Left ventricle myocardium superior (tissue), 1 donor: ENCODE measurements at regions not wholly inside any gene's neighbourhood (a gene's known extent, or its start where the extent isn't known, plus 50 kb on each side); places are given as distances from the start of the nearest gene placed in this dataset.
"Not testable (repeated sequence)": the region's sequence is repeated elsewhere in the genome, so short reads cannot be mapped to it uniquely, and the experiment has no call there.

Experiments
- ATAC-seq: fragments of 200-7000 bp; cut with Tn5 transposase; one replicate; pipeline ENCODE4 v1.9.1; 2020; ENCODE audit warnings: mild to moderate bottlenecking, moderate library complexity
- DNase-seq: peaks from one replicate; pipeline ENCODE4 v3.0.0-alpha.2; 2020
- intact Hi-C: fragments of 100-400 bp; cut with micrococcal nuclease; formaldehyde crosslinking; loops from one replicate; pipeline ENCODE4 v1.11.0; 2022
- donor health status: DM: no; HTN: yes; CAD: no; lungs with severe emphysema.

DNA sequence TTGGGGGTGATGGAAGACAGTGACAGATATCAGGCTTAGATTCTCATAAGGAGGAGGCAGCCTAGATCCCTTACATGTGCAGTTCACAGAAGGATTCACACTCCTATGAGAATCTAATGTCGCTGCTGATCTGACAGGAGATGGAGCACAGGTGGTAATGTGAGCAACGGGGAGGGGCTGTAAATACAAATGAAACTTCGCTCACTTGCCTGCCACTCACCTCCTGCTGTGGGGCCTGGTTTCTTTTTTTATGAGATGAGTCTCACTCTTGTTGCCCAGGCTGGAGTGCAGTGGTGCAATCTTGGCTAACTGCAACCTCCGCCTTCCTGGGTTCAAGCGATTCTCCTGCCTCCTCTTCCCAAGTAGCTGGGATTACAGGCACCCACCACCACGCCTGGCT is 258.6 kb downstream of the EN1 start:
- ATAC-seq (no peak), DNase-seq (no peak)
- intact Hi-C loops: no loop called here

DNA sequence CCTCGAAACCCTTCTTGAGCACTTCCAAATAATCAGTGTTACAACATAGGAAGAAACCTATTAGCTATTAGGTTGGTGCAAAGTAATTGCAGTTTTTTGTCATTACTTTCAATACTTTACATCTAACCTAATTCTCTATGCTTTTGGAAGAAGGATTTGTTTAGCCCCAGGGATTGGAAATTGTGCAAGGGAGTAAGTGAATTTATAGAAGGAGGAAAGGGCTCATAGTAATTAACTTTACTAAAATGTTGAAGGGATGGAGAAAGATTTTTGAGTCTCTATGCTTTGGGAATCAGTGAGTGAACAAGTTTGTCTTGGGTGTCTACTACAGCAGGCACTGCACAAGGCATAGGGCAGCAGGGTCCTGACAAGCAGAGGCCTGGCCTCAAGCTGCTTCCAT is 261.1 kb downstream of the EN1 start:
- ATAC-seq (no peak), DNase-seq (no peak)
- intact Hi-C loops: no loop called here

DNA sequence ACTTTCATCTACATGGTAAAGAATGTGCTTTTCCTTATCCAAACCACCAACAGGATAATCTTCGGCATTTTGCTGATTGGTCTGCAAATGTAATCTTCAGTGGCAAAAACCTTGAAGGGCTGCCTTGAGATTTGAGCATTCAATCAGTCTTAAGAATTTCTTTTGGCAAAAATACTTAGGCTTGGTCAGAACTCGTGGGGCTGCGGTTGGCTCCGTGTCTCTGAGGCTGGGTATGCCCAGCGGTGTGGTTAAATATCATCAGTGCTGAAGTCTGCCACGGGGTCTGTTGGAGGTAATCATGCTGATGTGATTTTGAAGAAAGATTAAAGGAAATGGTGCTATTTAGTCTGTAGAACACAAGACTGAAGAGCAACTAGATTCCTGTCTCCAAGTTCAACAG is 262.6 kb downstream of the EN1 start:
- DNase-seq (no peak), ATAC-seq (no peak)
- intact Hi-C loops: no loop called here

DNA sequence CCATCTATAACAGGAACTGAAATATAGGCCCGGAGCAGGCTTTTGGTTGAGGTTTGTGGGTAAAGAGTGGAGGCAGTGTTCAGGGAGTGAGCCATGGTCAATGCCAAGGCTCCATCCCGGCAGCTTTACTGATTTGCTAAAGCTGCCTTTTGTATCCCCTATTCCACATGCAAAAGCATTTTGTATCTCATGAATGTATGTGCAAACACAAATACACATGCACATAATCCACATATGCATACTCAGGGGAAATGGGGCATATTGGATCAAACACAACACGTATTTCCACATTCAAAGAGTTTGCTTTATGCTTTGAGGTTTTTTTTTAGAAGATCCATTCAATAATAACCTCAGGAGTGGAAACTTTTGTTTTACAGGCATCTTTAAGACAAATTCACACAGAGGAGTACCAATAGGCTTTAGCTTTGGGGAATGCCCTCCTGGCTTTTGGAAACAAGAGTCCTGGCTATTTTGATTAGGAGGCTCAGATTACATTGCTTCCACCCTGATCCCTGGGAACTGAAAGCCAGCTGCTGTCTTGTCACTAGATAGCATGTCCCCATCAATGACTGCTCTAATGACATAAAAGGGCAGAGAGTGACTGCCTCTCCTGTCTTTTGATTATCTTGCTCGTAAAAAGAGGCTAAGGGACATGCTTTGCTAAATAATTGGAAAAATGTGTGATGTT is 263.2 kb downstream of the EN1 start:
- ATAC-seq: no peak
- no peak for DNase-seq
- intact Hi-C loops: no loop called here

DNA sequence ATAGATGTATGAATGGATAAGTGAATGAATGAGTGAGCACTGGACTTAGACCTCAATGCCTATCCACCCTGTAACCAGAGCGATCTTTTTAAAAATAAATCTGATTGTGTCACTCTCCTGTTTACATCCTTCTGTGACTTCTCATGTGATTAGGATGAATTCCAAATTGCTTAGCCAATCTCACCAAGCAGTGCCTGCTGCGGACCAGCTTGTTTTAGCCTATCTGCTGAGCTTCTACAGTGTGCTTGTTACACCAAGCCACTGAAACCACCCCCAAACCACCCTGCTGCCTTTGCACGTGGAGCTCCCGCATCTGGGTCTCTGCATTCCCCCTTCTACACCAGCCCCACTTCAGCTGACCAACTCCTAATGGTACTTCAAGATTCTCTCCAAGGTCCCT is 265.4 kb downstream of the EN1 start:
- intact Hi-C loops: no loop called here
- ATAC-seq: no peak
- DNase-seq: no peak

DNA sequence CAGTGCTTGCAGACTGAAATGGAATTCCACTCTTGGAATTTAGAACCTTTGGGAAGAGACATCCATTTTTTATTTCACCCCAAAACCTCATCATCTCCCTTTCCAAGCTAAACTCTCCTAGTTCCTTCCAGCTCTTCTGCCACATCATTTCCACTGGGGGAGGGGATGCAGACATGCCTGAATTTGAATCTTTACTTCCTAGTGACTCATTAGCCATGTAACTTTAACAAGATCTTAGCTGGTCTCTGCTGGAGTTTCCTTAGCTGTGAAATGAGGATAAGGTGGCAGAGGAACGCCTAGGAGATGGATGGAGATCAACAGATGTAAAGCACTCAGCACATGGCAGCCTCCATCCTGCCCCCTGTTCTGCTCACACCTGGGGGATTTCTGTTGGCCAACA is 266.8 kb downstream of the EN1 start:
- ATAC-seq (no peak), DNase-seq (no peak)
- intact Hi-C loops: no loop called here

DNA sequence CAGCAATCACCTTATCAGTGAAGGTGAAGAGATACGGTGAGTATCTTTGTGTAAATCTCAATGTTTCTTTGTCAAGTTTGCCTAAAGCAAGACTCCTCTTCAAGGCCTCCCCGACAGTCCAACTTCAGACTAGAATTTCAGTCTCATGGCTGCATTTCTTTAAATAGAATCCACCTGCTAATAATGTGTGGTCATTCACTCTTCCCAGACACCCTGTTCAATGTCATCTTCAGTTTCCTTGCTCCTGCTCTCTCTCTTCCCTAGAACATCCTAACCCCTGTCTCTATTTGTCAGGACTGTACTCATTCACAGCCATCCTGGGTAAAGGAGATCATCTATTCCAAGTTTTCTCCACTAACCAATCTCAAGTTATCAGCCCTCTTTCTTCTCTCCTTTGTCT is 267.3 kb downstream of the EN1 start:
- DNase-seq (no peak), ATAC-seq (no peak)
- intact Hi-C loops: no loop called here

DNA sequence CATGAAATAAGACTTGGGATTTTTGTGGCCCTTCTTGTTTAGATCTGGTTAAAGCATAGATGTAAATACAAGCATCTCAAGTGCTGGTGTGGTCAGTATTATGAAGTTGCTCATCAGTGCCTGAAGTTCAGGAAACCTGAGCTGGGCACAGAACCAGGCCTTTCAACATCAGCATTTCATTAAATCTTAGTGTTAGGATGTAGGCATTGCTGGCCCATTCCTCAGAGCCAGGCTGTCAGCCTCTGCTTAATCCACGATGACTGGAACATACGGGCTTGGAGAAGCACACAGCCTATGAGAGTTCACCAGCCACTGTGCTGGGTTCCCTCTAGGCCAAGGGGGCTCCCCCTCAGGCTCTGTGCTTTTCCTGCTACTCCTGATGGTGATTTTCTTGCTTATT is 270.2 kb downstream of the EN1 start:
- ATAC-seq: no peak

DNA sequence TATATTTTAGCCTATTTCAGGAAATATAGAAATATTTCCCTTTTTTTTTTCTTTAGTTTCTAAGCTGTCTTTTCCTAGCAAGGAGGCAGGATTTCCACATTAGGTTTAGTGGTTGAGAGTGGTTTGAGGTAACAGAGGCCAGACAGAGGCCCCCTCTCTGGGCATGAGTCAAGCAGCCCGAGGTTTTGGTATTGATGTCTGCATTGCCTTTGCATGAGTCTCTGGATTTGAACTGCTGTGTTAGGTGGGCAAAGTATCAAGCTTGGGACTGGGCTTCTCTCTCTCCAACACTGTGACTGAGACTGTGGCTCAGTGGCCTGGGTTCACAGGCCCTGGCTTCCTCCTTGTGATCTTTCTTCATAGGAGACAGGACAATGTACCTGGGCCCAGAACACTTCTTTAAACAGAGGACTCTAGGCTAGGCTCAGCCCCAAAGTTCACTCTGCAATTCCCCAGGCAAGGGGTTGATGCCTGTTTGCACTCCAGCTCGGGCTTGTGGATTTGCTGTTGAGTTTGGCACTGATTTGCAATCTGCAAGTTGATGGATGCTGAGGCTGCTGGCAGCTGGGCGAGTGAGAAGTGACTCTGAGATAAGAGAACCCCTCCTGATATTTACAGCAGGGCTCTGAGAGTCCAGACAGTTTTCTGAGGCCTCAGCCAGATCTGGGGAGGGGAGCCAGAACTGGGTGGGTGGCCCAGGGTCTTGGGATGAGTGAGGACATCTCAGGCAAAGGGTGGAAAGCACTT is 271.2 kb downstream of the EN1 start:
- no peak for DNase-seq
- ATAC-seq: no peak
- intact Hi-C loops: no loop called here

More for the DNA sequence above, 270.2 kb downstream of the EN1 start:
- no peak for DNase-seq
- intact Hi-C loops: no loop called here

DNA sequence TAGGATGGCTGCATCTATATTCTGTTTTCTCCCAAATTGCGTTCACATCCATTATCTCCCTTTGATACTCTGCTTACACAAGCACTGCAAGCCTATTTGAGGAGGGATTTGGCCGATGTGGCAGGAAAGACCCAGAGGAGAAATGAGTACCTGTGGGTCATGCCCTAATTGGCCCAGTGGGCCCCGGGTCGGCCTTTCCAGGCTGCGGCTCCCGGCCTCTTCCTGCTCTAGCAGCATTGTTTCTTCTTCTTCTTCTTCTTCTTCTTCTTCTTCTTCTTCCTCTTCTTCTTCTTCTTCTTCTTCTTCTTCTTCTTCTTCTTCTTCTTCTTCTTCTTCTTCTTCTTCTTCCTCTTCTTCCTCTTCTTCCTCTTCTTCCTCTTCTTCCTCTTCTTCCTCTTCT is 275.1 kb downstream of the EN1 start:
- ATAC-seq, intact Hi-C loops, DNase-seq: not testable (repeated sequence)

DNA sequence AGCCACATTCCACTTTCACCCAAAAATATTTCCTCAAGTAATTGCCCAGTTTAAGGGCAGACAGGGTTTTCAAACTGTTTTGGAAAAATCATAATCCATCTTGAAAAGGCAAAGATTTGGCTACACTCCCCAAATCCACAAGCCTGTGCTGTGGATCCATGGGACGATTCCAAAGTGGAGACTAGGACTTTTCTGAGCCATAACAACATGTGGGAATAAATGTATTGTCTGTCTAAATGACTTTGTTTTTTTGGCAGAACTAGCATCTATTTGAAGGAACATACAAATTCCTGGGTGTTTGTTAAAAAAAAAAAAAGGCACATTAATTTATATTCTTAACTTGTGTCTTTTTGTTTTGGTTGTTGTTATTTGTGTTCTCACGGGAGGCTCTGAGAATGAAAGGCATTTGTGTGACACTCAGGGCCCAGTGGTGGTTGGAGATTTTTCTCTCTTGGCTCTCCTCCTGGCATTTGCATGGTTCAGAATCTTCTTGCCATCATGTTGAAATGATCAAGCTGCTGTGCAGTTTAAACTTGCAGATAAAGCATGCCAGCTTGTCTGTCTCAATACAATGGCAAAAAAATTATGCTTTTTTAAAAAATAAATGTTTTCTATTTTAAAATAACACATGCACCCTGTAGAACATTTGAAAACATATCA is 277.4 kb downstream of the EN1 start:
- DNase-seq (no peak), ATAC-seq (no peak)
- intact Hi-C loops: no loop called here

DNA sequence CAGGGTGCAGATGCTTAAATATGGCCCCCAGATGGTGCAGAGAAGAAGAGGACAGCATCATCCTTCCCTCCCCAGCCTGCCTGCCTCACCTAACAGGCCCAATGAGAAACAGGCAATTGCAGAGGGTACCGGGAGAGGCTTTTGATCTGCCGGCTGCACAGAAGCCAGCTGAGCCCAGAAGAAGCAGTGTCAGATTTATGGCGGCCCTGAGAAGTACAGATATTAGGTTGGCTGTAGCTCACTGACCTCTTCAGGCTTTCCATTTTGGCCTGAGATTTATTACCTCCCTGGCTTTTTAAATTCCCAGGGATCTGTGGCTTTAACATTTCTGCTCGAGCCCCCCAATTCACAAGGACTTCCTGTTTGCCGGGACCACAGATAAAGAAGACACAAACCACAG is 278.7 kb downstream of the EN1 start:
- no peak for ATAC-seq

DNA sequence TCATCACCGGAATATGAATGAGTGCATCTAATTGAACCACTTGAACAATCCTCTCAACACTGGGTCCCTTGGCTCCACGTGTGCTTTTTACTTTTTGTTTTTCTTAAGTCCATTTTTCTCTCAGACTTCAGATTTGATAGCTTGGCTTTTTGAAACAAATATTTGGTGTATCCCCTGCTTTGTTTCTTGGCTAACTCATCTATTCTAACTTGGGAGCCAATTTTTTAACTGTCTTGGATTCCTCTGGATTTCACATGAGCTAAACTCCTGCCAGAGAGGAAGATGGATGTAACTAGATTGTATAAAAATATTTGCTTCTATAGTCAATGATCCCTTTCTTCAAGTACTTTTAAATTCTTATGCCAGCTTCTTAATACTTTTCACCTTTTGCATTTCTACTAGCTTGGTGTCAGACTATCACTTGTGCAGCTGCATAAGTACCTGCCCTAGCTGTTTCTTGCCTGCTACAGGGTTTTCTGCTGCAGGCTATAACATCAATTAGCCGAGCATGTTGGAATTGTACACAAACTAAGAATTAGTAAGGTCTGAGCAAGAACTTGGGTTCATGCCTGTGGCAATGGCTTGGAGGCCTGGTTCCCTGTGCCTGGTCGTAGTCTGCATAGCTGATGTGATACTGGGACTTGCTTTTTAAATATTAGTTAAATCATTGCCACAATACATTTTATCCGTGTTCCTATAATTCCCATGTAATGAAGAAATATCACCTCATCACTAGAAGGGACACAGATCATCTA is 281.5 kb downstream of the EN1 start:
- DNase-seq: no peak
- intact Hi-C loops: no loop called here
- ATAC-seq: no peak

More for the DNA sequence above, 278.7 kb downstream of the EN1 start:
- no peak for DNase-seq
- intact Hi-C loops: no loop called here

DNA sequence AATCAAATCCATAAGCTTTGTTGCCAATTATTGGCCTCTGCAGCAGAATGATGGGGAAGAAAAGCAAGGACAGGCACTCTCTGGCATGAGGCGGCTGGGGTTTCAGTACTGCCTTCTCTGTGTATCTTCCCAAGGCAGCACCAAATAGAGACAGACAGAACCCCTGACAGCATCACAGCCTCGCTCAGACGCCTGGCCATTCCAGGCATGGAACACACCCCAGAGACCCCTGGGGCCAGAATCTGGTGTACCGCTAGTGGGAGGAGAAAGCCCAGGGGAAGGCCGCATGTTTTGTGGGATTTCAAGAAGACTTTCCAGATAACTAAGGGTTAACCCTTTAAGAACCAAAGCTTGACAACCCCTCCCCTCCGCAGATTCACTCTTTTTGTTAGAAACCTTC is 282.1 kb downstream of the EN1 start:
- no peak for DNase-seq
- no peak for ATAC-seq
- intact Hi-C loops: no loop called here

DNA sequence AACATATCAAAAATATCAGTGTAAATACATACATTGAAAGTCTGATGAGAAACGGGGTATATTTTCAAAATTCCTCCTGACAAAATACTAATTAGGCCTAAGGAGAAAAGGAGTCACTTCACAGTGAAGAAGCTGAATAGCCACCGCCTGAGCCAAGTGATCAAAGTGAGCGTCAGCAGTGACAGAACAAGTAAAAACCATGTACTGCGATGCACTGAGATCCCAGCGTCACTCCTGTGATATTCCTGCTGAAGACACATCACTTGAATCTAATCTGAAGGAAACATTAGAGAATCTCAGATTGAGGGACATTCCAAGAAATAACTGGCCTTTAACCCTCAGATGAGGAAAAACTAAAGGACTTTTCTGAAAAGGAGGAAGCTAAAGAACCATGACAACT is 285.3 kb downstream of the EN1 start:
- ATAC-seq (no peak), DNase-seq (no peak)
- intact Hi-C loops: no loop called here

DNA sequence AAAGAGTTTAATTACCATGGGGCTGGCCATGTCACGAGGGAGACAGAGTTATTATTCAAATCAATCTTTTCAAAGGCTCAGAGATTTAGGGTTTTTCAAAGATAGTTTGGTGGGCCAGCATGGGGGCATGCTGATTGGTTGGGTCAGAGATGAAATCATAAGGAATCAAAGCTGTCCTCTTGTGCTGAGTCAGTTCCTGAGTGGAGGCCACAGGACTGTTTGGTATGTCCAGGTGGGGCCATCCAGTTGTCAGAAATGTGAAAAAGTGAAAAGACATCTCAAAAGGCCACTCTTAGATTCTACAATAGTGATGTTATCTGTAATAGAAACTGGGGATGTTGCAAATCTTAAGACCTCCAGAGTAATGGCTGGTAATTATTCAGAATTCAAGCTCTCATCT is 288.6 kb downstream of the EN1 start:
- intact Hi-C loops: no loop called here
- ATAC-seq: no peak
- no peak for DNase-seq

DNA sequence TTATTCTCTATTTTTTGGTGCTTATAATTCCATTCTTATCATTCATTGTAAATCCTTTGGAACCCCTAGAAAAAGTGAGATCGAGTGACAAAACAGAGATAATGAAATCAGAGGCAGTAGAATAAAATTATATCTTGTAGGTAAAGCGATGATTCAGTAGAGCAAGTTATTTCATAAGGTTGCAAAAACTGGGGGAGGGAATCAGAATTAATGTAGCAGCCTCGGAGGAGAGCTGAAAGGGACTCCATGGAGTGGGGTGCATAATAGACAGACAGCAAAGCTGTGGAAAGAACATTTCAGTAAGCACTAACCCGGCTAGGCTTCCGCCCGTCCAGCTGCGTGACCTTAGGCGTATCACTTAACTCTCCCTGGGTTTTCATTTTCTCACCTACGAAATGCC is 289.7 kb downstream of the EN1 start:
- DNase-seq (no peak), ATAC-seq (no peak)
- intact Hi-C loops: no loop called here

DNA sequence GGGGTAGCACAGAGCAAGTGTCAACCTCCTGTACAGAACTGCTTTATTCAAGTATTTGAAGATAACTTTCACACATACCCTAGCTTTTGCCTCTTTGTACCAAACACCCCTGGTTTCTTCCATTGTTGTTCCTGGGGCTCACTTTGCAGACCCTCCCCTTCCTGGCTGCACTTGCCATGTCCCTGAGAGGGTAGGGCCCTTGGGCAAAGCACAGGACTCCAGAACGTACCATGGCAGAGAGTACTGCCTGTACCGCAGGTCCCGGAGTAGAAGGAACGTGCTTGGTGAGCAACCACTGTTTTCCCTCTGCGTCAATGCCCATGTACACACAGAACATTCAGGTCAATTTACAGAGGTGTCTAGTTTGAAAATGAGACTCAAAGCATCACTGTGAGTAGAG is 290.4 kb downstream of the EN1 start:
- intact Hi-C loops: no loop called here
- DNase-seq (no peak), ATAC-seq (no peak)

DNA sequence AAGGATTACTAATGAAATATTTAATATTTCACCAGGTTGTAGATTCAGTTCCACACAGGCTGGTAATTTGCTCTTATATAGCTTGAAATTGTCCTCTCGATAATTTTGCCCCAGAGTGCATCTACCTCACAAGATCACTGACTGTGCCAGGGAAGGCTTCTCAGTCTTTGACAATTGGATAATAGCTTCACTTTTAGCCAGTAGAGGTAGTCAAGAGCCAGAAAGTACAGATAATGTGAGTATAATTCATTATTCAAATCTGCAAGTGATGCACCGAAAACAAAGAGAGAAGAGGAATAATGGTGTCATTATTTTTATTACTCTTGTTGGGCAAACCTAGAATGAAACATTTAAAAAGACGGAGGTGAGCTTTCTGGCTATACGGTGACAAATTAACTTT is 292.8 kb downstream of the EN1 start:
- DNase-seq (no peak), ATAC-seq (no peak)
- intact Hi-C loops: no loop called here

DNA sequence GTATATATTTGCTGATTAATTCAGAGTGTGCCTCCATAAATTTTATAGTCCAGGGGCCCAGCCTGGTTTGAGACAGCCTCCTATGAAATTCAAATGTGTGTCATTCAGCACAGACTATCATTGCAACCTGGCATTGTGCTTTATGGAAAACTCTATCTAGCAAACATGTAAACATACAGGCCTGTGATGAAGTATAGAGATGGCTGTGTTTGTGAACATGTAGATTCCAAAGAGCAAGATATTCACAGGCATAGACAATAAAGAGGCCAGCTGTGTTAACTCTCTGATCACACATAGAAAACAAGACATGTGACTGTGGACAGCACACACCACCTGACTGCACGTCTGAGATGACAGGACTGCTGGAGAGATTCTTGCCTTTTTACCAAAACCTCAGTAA is 297.9 kb downstream of the EN1 start:
- DNase-seq: no peak
- no peak for ATAC-seq
- intact Hi-C loops: no loop called here
